ENCODE measurements at regions not wholly inside any gene's neighbourhood (a gene's known extent, or its start where the extent isn't known, plus 50 kb on each side); places are given as distances from the start of the nearest gene placed in this dataset.

GRCh38 chrY:13053501-13053900, 148.8 kb downstream of the DDX3Y start:
- Histone ChIP-seq H3K27me3 (ENCODE audit: control insufficient read depth, insufficient read depth, low read length) (no peaks in the 10 kb centered on the region), H3K4me3 (ENCODE audit: low read depth, low read length) (no peak overlapping the region)

GRCh38 chrY:13066372-13066771, 161.7 kb downstream of the DDX3Y start:
- H3K9me3 ChIP-seq (ENCODE audit: control insufficient read depth, insufficient read depth, low read length) = no peaks in the 10 kb centered on the region
- no peak for DNase-seq (ENCODE audit: low read depth in 4 of 6, low spot score in 6 of 6)
- no peak overlapping the region for H3K27ac ChIP-seq (ENCODE audit: low read depth, low read length)
- H3K36me3 ChIP-seq (ENCODE audit: control insufficient read depth, insufficient read depth, low read length) = no peaks in the 10 kb centered on the region
- H3K27me3 ChIP-seq (ENCODE audit: control insufficient read depth, insufficient read depth, low read length) = no peaks in the 10 kb centered on the region
- no peaks in the 10 kb centered on the region for H3K4me1 ChIP-seq (ENCODE audit: control insufficient read depth, insufficient read depth, low read length)
- H3K4me3 ChIP-seq (ENCODE audit: low read depth, low read length) = no peak overlapping the region

More at GRCh38 chrY:13053501-13053900, 148.8 kb downstream of the DDX3Y start:
- Histone ChIP-seq H3K4me1 (ENCODE audit: control insufficient read depth, insufficient read depth, low read length) (no peaks in the 10 kb centered on the region), H3K36me3 (ENCODE audit: control insufficient read depth, insufficient read depth, low read length) (no peaks in the 10 kb centered on the region), H3K27ac (ENCODE audit: low read depth, low read length) (no peak overlapping the region), H3K9me3 (ENCODE audit: control insufficient read depth, insufficient read depth, low read length) (no peaks in the 10 kb centered on the region)
- no peak for DNase-seq (ENCODE audit: low read depth in 4 of 6, low spot score in 6 of 6)

GRCh38 chrY:13068696-13069095, 164.0 kb downstream of the DDX3Y start:
- Histone ChIP-seq H3K27me3 (ENCODE audit: control insufficient read depth, insufficient read depth, low read length) (no peaks in the 10 kb centered on the region), H3K36me3 (ENCODE audit: control insufficient read depth, insufficient read depth, low read length) (no peaks in the 10 kb centered on the region), H3K4me1 (ENCODE audit: control insufficient read depth, insufficient read depth, low read length) (no peaks in the 10 kb centered on the region), H3K4me3 (ENCODE audit: low read depth, low read length) (no peak overlapping the region), H3K27ac (ENCODE audit: low read depth, low read length) (no peak overlapping the region), H3K9me3 (ENCODE audit: control insufficient read depth, insufficient read depth, low read length) (no peaks in the 10 kb centered on the region)
- DNase-seq (ENCODE audit: low read depth in 4 of 6, low spot score in 6 of 6) = no peak
- no CpG with 5 or more reads among the region's 3 CpGs for WGBS (ENCODE audit: insufficient coverage)

GRCh38 chrY:13069111-13069510, 164.4 kb downstream of the DDX3Y start:
- Histone ChIP-seq H3K36me3 (ENCODE audit: control insufficient read depth, insufficient read depth, low read length) (no peaks in the 10 kb centered on the region), H3K27me3 (ENCODE audit: control insufficient read depth, insufficient read depth, low read length) (no peaks in the 10 kb centered on the region), H3K9me3 (ENCODE audit: control insufficient read depth, insufficient read depth, low read length) (no peaks in the 10 kb centered on the region), H3K4me1 (ENCODE audit: control insufficient read depth, insufficient read depth, low read length) (no peaks in the 10 kb centered on the region), H3K27ac (ENCODE audit: low read depth, low read length) (no peak overlapping the region), H3K4me3 (ENCODE audit: low read depth, low read length) (no peak overlapping the region)
- no peak for DNase-seq (ENCODE audit: low read depth in 4 of 6, low spot score in 6 of 6)

- Histone ChIP-seq H3K9me3 (ENCODE audit: control insufficient read depth, insufficient read depth, low read length) (no peaks in the 10 kb centered on the region), H3K4me3 (ENCODE audit: low read depth, low read length) (no peak overlapping the region), H3K27ac (ENCODE audit: low read depth, low read length) (no peak overlapping the region), H3K36me3 (ENCODE audit: control insufficient read depth, insufficient read depth, low read length) (no peaks in the 10 kb centered on the region), H3K27me3 (ENCODE audit: control insufficient read depth, insufficient read depth, low read length) (no peaks in the 10 kb centered on the region), H3K4me1 (ENCODE audit: control insufficient read depth, insufficient read depth, low read length) (no peaks in the 10 kb centered on the region)
- no peak for DNase-seq (ENCODE audit: low read depth in 4 of 6, low spot score in 6 of 6)
Observed at GRCh38 chrY:13082748-13083147, 178.1 kb downstream of the DDX3Y start.

- H3K4me1 ChIP-seq (ENCODE audit: control insufficient read depth, insufficient read depth, low read length) = no peaks in the 10 kb centered on the region
- no peaks in the 10 kb centered on the region for H3K36me3 ChIP-seq (ENCODE audit: control insufficient read depth, insufficient read depth, low read length)
- H3K4me3 ChIP-seq (ENCODE audit: low read depth, low read length) = no peak overlapping the region
- WGBS (ENCODE audit: insufficient coverage) = no CpG with 5 or more reads among the region's 5 CpGs
- H3K27me3 ChIP-seq (ENCODE audit: control insufficient read depth, insufficient read depth, low read length) = no peaks in the 10 kb centered on the region
- no peak overlapping the region for H3K27ac ChIP-seq (ENCODE audit: low read depth, low read length)
- no peak for DNase-seq (ENCODE audit: low read depth in 4 of 6, low spot score in 6 of 6)
- H3K9me3 ChIP-seq (ENCODE audit: control insufficient read depth, insufficient read depth, low read length) = no peaks in the 10 kb centered on the region
Observed at GRCh38 chrY:13091575-13091974, 186.9 kb downstream of the DDX3Y start.

- WGBS (ENCODE audit: insufficient coverage) = no CpG with 5 or more reads among the region's 2 CpGs
Observed at GRCh38 chrY:13092986-13093385, 188.3 kb downstream of the DDX3Y start.

GRCh38 chrY:13093461-13093860, 188.8 kb downstream of the DDX3Y start:
- Histone ChIP-seq H3K4me3 (ENCODE audit: low read depth, low read length) (no peak overlapping the region), H3K9me3 (ENCODE audit: control insufficient read depth, insufficient read depth, low read length) (no peaks in the 10 kb centered on the region), H3K27ac (ENCODE audit: low read depth, low read length) (no peak overlapping the region), H3K36me3 (ENCODE audit: control insufficient read depth, insufficient read depth, low read length) (no peaks in the 10 kb centered on the region), H3K4me1 (ENCODE audit: control insufficient read depth, insufficient read depth, low read length) (no peaks in the 10 kb centered on the region), H3K27me3 (ENCODE audit: control insufficient read depth, insufficient read depth, low read length) (no peaks in the 10 kb centered on the region)
- WGBS (ENCODE audit: insufficient coverage) = no CpG with 5 or more reads among the region's 3 CpGs
- DNase-seq (ENCODE audit: low read depth in 4 of 6, low spot score in 6 of 6) = no peak

More at GRCh38 chrY:13092986-13093385, 188.3 kb downstream of the DDX3Y start:
- no peaks in the 10 kb centered on the region for H3K36me3 ChIP-seq (ENCODE audit: control insufficient read depth, insufficient read depth, low read length)
- H3K27ac ChIP-seq (ENCODE audit: low read depth, low read length) = no peak overlapping the region
- no peak overlapping the region for H3K4me3 ChIP-seq (ENCODE audit: low read depth, low read length)
- DNase-seq (ENCODE audit: low read depth in 4 of 6, low spot score in 6 of 6) = no peak
- no peaks in the 10 kb centered on the region for H3K27me3 ChIP-seq (ENCODE audit: control insufficient read depth, insufficient read depth, low read length)
- H3K9me3 ChIP-seq (ENCODE audit: control insufficient read depth, insufficient read depth, low read length) = no peaks in the 10 kb centered on the region
- H3K4me1 ChIP-seq (ENCODE audit: control insufficient read depth, insufficient read depth, low read length) = no peaks in the 10 kb centered on the region

- Histone ChIP-seq H3K4me1 (ENCODE audit: control insufficient read depth, insufficient read depth, low read length) (no peaks in the 10 kb centered on the region), H3K4me3 (ENCODE audit: low read depth, low read length) (no peak overlapping the region), H3K27ac (ENCODE audit: low read depth, low read length) (no peak overlapping the region), H3K27me3 (ENCODE audit: control insufficient read depth, insufficient read depth, low read length) (no peaks in the 10 kb centered on the region), H3K9me3 (ENCODE audit: control insufficient read depth, insufficient read depth, low read length) (no peaks in the 10 kb centered on the region), H3K36me3 (ENCODE audit: control insufficient read depth, insufficient read depth, low read length) (no peaks in the 10 kb centered on the region)
- no peak for DNase-seq (ENCODE audit: low read depth in 4 of 6, low spot score in 6 of 6)
- WGBS (ENCODE audit: insufficient coverage) = no CpG with 5 or more reads among the region's 1 CpG
Observed at GRCh38 chrY:13094411-13094810, 189.7 kb downstream of the DDX3Y start.

GRCh38 chrY:13094904-13095600, 190.4 kb downstream of the DDX3Y start:
- H3K4me1 ChIP-seq (ENCODE audit: control insufficient read depth, insufficient read depth, low read length) = no peaks in the 10 kb centered on the region
- no CpG with 5 or more reads among the region's 3 CpGs for WGBS (ENCODE audit: insufficient coverage)

More at GRCh38 chrY:13094904-13095600, 190.4 kb downstream of the DDX3Y start:
- Histone ChIP-seq H3K36me3 (ENCODE audit: control insufficient read depth, insufficient read depth, low read length) (no peaks in the 10 kb centered on the region), H3K27me3 (ENCODE audit: control insufficient read depth, insufficient read depth, low read length) (no peaks in the 10 kb centered on the region), H3K9me3 (ENCODE audit: control insufficient read depth, insufficient read depth, low read length) (no peaks in the 10 kb centered on the region), H3K27ac (ENCODE audit: low read depth, low read length) (no peak overlapping the region), H3K4me3 (ENCODE audit: low read depth, low read length) (no peak overlapping the region)
- no peak for DNase-seq (ENCODE audit: low read depth in 4 of 6, low spot score in 6 of 6)

Data from spinal cord (tissue), 9 donors.